ENCODE measurements at regions not wholly inside any gene's neighbourhood (a gene's known extent, or its start where the extent isn't known, plus 50 kb on each side); places are given as distances from the start of the nearest gene placed in this dataset.

DNA sequence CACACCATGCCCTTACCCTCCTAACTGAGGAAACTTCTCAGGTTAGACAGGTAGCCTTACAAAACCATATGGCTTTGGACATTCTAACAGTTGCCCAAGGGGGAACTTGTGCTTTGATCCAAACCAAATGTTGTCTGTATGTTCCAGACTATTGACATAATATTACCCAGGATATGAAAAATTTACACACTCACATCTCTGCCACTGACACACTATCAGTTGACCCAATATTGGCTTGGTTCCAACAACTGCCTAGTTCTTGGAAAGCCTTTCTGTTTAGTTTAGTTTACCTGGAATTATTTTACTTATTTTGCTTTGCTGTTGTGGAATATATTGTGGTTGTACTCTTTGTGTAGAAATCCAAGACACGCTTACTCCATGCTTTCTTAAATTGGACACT lies 178.4 kb downstream of the RNF152 start:
- no peaks in the 10 kb centered on the region for H3K27me3 ChIP-seq (ENCODE audit: control insufficient read depth in 3 of 3, insufficient read depth in 3 of 3, low read length in 2 of 3)
- H3K27ac ChIP-seq (ENCODE audit: low read depth in 1 of 2, low read length in 1 of 2), result no peak overlapping the region
- H3K36me3 ChIP-seq (ENCODE audit: control insufficient read depth in 4 of 4, insufficient read depth in 4 of 4, low read length in 4 of 4), result no peaks in the 10 kb centered on the region
- no peak for ATAC-seq (ENCODE audit: insufficient read depth, low FRiP score)
- H3K9ac ChIP-seq (ENCODE audit: insufficient read depth in 1 of 2, low read length in 2 of 2), result no peak overlapping the region
- H3K4me3 ChIP-seq, result no peak overlapping the region
- peaks cover 0 to 3% (median 0%) of the 10 kb centered on the region in 4 donors for H3K9me3 ChIP-seq (ENCODE audit: control insufficient read depth in 4 of 4, insufficient read depth in 3 of 4, low read length in 3 of 4)
- no peaks in the 10 kb centered on the region for H3K4me1 ChIP-seq (ENCODE audit: control insufficient read depth in 5 of 5, insufficient read depth in 5 of 5, low read length in 5 of 5)
- DNase-seq, result no peak
- TF ChIP-seq, protein P1, sequence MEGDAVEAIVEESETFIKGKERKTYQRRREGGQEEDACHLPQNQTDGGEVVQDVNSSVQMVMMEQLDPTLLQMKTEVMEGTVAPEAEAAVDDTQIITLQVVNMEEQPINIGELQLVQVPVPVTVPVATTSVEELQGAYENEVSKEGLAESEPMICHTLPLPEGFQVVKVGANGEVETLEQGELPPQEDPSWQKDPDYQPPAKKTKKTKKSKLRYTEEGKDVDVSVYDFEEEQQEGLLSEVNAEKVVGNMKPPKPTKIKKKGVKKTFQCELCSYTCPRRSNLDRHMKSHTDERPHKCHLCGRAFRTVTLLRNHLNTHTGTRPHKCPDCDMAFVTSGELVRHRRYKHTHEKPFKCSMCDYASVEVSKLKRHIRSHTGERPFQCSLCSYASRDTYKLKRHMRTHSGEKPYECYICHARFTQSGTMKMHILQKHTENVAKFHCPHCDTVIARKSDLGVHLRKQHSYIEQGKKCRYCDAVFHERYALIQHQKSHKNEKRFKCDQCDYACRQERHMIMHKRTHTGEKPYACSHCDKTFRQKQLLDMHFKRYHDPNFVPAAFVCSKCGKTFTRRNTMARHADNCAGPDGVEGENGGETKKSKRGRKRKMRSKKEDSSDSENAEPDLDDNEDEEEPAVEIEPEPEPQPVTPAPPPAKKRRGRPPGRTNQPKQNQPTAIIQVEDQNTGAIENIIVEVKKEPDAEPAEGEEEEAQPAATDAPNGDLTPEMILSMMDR (IDR thresholded peaks at IDR 0.05; ENCODE audit: control extremely low read depth, extremely low read depth), result no peak
- 92 to 94% methylated on average over 1 of the region's 1 CpG for WGBS, 2 donors

DNA sequence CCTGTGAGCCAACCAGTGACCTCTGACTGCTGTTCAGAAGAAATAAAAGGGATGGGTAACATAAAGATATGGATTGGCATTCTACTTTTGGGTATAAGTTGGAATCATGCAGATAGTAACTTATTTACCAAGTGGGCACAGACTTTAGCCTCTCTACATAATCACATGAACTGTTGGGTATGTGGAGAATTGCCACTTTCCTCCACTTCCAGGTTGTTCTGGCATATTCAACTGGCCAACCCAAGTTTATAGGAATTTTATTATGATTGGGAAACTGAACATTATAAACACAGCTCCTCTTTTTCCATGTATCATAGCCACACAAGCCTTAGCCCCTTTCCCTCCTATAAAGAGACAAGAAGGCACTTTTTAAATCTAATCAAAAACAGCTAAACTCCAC lies 179.3 kb downstream of the RNF152 start:
- Histone ChIP-seq H3K9ac (ENCODE audit: insufficient read depth in 1 of 2, low read length in 2 of 2) (no peak overlapping the region), H3K36me3 (ENCODE audit: control insufficient read depth in 4 of 4, insufficient read depth in 4 of 4, low read length in 4 of 4) (no peaks in the 10 kb centered on the region), H3K9me3 (ENCODE audit: control insufficient read depth in 4 of 4, insufficient read depth in 3 of 4, low read length in 3 of 4) (peaks cover 0 to 3% (median 0%) of the 10 kb centered on the region in 4 donors), H3K4me1 (ENCODE audit: control insufficient read depth in 5 of 5, insufficient read depth in 5 of 5, low read length in 5 of 5) (no peaks in the 10 kb centered on the region), H3K4me3 (no peak overlapping the region), H3K27me3 (ENCODE audit: control insufficient read depth in 3 of 3, insufficient read depth in 3 of 3, low read length in 2 of 3) (no peaks in the 10 kb centered on the region), H3K27ac (ENCODE audit: low read depth in 1 of 2, low read length in 1 of 2) (no peak overlapping the region)
- ATAC-seq (ENCODE audit: insufficient read depth, low FRiP score) (no peak), DNase-seq (no peak)
- TF ChIP-seq, protein P1 (IDR thresholded peaks at IDR 0.05; ENCODE audit: control extremely low read depth, extremely low read depth), result no peak

DNA sequence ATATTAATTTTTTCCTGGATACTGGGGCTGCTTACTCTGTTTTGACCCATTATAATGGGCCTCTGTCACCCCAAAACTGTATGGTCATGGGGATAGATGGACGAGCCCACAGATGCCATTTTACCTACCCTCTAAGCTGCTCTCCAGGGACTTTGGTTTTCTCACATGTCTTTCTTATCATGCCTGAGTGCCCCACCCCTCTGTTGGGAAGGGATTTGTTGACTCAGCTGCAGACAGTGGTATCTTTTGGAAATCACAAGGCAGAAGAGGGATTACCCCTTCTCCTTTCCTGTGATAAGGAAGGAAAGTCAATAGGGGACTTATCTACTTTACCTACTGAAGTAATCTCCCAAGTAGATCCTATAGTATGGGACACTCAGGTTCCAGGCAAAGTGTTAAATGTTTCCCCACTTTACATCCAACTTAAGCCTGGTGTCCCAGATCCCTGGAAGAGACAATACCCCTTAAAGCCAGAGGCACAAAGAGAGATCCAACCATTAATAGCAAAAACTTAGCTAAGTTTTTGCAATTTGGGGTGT lies 182.7 kb downstream of the RNF152 start:
- Histone ChIP-seq H3K9ac (ENCODE audit: insufficient read depth in 1 of 2, low read length in 2 of 2) (no peak overlapping the region), H3K27ac (ENCODE audit: low read depth in 1 of 2, low read length in 1 of 2) (no peak overlapping the region), H3K4me3 (no peak overlapping the region), H3K36me3 (ENCODE audit: control insufficient read depth in 4 of 4, insufficient read depth in 4 of 4, low read length in 4 of 4) (no peaks in the 10 kb centered on the region), H3K4me1 (ENCODE audit: control insufficient read depth in 5 of 5, insufficient read depth in 5 of 5, low read length in 5 of 5) (no peaks in the 10 kb centered on the region), H3K27me3 (ENCODE audit: control insufficient read depth in 3 of 3, insufficient read depth in 3 of 3, low read length in 2 of 3) (no peaks in the 10 kb centered on the region), H3K9me3 (ENCODE audit: control insufficient read depth in 4 of 4, insufficient read depth in 3 of 4, low read length in 3 of 4) (peaks cover 0 to 3% (median 0%) of the 10 kb centered on the region in 4 donors)
- no peak for ATAC-seq (ENCODE audit: insufficient read depth, low FRiP score)
- 80 to 93% methylated on average over 1 of the region's 1 CpG for WGBS, 2 donors
- TF ChIP-seq, protein P1 (IDR thresholded peaks at IDR 0.05; ENCODE audit: control extremely low read depth, extremely low read depth), result no peak
- no peak for DNase-seq

DNA sequence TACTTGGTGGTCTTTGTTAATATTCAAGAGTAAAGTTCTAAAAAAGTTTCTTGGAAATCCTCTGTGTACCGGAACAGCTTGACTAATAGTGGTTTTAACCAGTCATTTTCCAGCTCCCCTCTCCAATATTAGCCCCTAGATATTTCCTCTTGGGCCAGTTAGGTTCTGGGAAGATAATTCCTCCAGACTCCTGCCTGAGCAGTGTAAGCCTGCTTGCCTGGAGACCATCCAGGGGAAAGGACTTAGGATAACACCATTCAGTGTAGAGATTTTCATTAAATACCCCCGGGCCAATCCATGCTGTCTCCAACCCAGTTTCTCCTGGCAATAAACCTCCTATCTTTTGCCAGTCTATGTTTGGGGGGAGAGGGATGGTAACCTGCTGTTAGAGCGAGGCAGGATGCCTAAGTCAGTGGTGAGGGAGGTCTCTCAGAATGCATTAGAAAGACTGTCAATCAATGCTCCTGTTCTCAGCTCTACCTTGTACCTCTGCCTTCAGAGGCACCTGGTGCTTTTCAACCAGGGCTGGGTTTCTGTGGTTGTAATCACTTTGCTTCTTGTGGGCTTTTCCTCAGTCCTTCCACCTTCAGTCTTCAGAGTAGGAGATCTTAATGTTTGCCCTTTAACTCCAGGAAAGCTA lies 186.4 kb downstream of the RNF152 start:
- no peaks in the 10 kb centered on the region for H3K27me3 ChIP-seq (ENCODE audit: control insufficient read depth in 3 of 3, insufficient read depth in 3 of 3, low read length in 2 of 3)
- ATAC-seq (ENCODE audit: insufficient read depth, low FRiP score) (no peak), DNase-seq (no peak)
- H3K27ac ChIP-seq (ENCODE audit: low read depth in 1 of 2, low read length in 1 of 2), result no peak overlapping the region
- TF ChIP-seq, protein P1 (IDR thresholded peaks at IDR 0.05; ENCODE audit: control extremely low read depth, extremely low read depth), result no peak
- H3K9ac ChIP-seq (ENCODE audit: insufficient read depth in 1 of 2, low read length in 2 of 2), result no peak overlapping the region
- 76 to 81% methylated on average over 3 of the region's 3 CpGs for WGBS, 2 donors
- no peaks in the 10 kb centered on the region for H3K4me1 ChIP-seq (ENCODE audit: control insufficient read depth in 5 of 5, insufficient read depth in 5 of 5, low read length in 5 of 5)
- no peak overlapping the region for H3K4me3 ChIP-seq
- no peaks in the 10 kb centered on the region for H3K36me3 ChIP-seq (ENCODE audit: control insufficient read depth in 4 of 4, insufficient read depth in 4 of 4, low read length in 4 of 4)
- peaks cover 0 to 3% (median 0%) of the 10 kb centered on the region in 4 donors for H3K9me3 ChIP-seq (ENCODE audit: control insufficient read depth in 4 of 4, insufficient read depth in 3 of 4, low read length in 3 of 4)
